DOHH2 (cell line): ENCODE measurements at regions not wholly inside any gene's neighbourhood (a gene's known extent, or its start where the extent isn't known, plus 50 kb on each side); places are given as distances from the start of the nearest gene placed in this dataset.

Source experiments
- H3F3A ChIP-seq: fragments of 200-600 bp; sonication (generic), shearing (Covaris generic); 2 replicates; pipeline ENCODE4 v1.6.0; 2016; ENCODE audit warnings: antibody characterized with exemption, mild to moderate bottlenecking; ENCODE audit not compliant: control insufficient read depth, insufficient read depth
- H3K27ac ChIP-seq: fragments of 200-600 bp; sonication (generic); 2 replicates; pipeline ENCODE4 v1.5.1; 2014; ENCODE audit warnings: low read depth, mild to moderate bottlenecking, low read length, moderate library complexity
- H3K27me3 ChIP-seq: fragments of 200-600 bp; sonication (generic); 2 replicates; pipeline ENCODE4 v1.6.1; 2014; ENCODE audit warnings: mild to moderate bottlenecking, low read length, mixed read lengths; ENCODE audit not compliant: control insufficient read depth
- H3K36me3 ChIP-seq: fragments of 200-600 bp; sonication (generic); 2 replicates; pipeline ENCODE4 v1.6.1; 2014; ENCODE audit warnings: mild to moderate bottlenecking, low read length, moderate library complexity, mixed read lengths; ENCODE audit not compliant: control insufficient read depth
- H3K4me1 ChIP-seq: fragments of 200-600 bp; sonication (generic); 2 replicates; pipeline ENCODE4 v1.6.1; 2014; ENCODE audit warnings: mild to moderate bottlenecking, low read length, mixed read lengths; ENCODE audit not compliant: control insufficient read depth
- H3K4me2 ChIP-seq: fragments of 200-600 bp; sonication (generic); 2 replicates; pipeline ENCODE4 v1.6.0; 2014; ENCODE audit warnings: mild to moderate bottlenecking, low read length, moderate library complexity
- H3K4me3 ChIP-seq: fragments of 200-600 bp; sonication (generic); 2 replicates; pipeline ENCODE4 v1.5.1; 2014; ENCODE audit warnings: mild to moderate bottlenecking, low read length, mixed read lengths
- H3K79me2 ChIP-seq: fragments of 200-600 bp; sonication (generic); 2 replicates; pipeline ENCODE4 v1.6.1; 2014; ENCODE audit warnings: mild to moderate bottlenecking, low read length, mixed read lengths; ENCODE audit not compliant: control insufficient read depth
- H3K9me2 ChIP-seq: fragments of 200-600 bp; sonication (generic); replicated peaks from 2 replicates; pipeline ENCODE4 v1.6.1; 2014; ENCODE audit warnings: mild to moderate bottlenecking, low read length, mixed read lengths; ENCODE audit not compliant: control insufficient read depth
- H3K9me3 ChIP-seq: fragments of 200-600 bp; sonication (generic); 2 replicates; pipeline ENCODE4 v1.6.1; 2014; ENCODE audit warnings: antibody characterized with exemption, low read length, mixed read lengths; ENCODE audit not compliant: control insufficient read depth, insufficient read depth
- H4K20me1 ChIP-seq: fragments of 200-600 bp; sonication (generic); 2 replicates; pipeline ENCODE4 v1.6.0; 2014; ENCODE audit warnings: low read depth, mild to moderate bottlenecking, antibody characterized with exemption, low read length, moderate library complexity; ENCODE audit not compliant: control insufficient read depth, insufficient read depth
- CTCF ChIP-seq: fragments of 200-600 bp; sonication (generic); IDR thresholded peaks from one replicate; pipeline ENCODE4 v1.5.1; 2014; ENCODE audit warnings: antibody characterized with exemption, mild to moderate bottlenecking, low read depth, low read length; ENCODE audit not compliant: poor library complexity, severe bottlenecking
- EZH2phosphoT487 ChIP-seq: fragments of 200-600 bp; sonication (generic); IDR thresholded peaks from 2 replicates; pipeline ENCODE4 v1.6.1; 2017; ENCODE audit warnings: borderline replicate concordance, mild to moderate bottlenecking, antibody characterized with exemption, low read length, moderate library complexity, mixed read lengths

- Histone ChIP-seq H3K4me3 (no peak overlapping the region), H3K4me2 (no peak overlapping the region), H3K36me3 (no peaks in the 10 kb centered on the region), H3K4me1 (no peaks in the 10 kb centered on the region), H3F3A (no peaks in the 10 kb centered on the region), H3K27me3 (no peaks in the 10 kb centered on the region), H3K9me2 (no peaks in the 10 kb centered on the region), H4K20me1 (no peaks in the 10 kb centered on the region), H3K27ac (no peak overlapping the region), H3K79me2 (no peaks in the 10 kb centered on the region), H3K9me3 (no peaks in the 10 kb centered on the region)
- TF ChIP-seq EZH2phosphoT487 (no peak), CTCF (no peak)
Observed at GRCh38 chr16:54462771-54463170, 176.2 kb upstream of the IRX3 start.

GRCh38 chr16:54462151-54462651, 175.6 kb upstream of the IRX3 start:
- Histone ChIP-seq H3K79me2 (no peaks in the 10 kb centered on the region), H3K4me3 (no peak overlapping the region), H3K9me2 (no peaks in the 10 kb centered on the region), H3K27ac (no peak overlapping the region), H3K27me3 (no peaks in the 10 kb centered on the region), H3F3A (no peaks in the 10 kb centered on the region), H3K9me3 (no peaks in the 10 kb centered on the region), H3K4me1 (no peaks in the 10 kb centered on the region), H3K4me2 (no peak overlapping the region), H3K36me3 (no peaks in the 10 kb centered on the region), H4K20me1 (no peaks in the 10 kb centered on the region)
- TF ChIP-seq EZH2phosphoT487 = no peak
- TF ChIP-seq CTCF = no peak

GRCh38 chr16:54460263-54460860, 173.8 kb upstream of the IRX3 start:
- TF ChIP-seq EZH2phosphoT487 (no peak), CTCF (no peak)
- Histone ChIP-seq H3K4me2 (no peak overlapping the region), H4K20me1 (no peaks in the 10 kb centered on the region), H3K4me3 (no peak overlapping the region), H3K9me2 (no peaks in the 10 kb centered on the region), H3K27me3 (no peaks in the 10 kb centered on the region), H3F3A (no peaks in the 10 kb centered on the region), H3K79me2 (no peaks in the 10 kb centered on the region), H3K27ac (no peak overlapping the region), H3K4me1 (no peaks in the 10 kb centered on the region), H3K9me3 (no peaks in the 10 kb centered on the region), H3K36me3 (no peaks in the 10 kb centered on the region)
